GM18519 (cell line): ENCODE measurements at regions not wholly inside any gene's neighbourhood (a gene's known extent, or its start where the extent isn't known, plus 50 kb on each side); places are given as distances from the start of the nearest gene placed in this dataset.

ENCODE experiments used
- ATAC-seq: cut with Tn5 transposase; IDR thresholded peaks from one replicate; pipeline ENCODE4 v1.9.1; 2021; ENCODE audit warnings: mild to moderate bottlenecking, moderate library complexity; ENCODE audit not compliant: unreplicated experiment, low FRiP score

- ATAC-seq = no peak
Measured at GRCh38 chr4:42750856-42751255, 94.0 kb upstream of the ATP8A1 start.

GRCh38 chr4:42750091-42750490 is 93.2 kb upstream of the ATP8A1 start:
- peak; percentile 55 for ATAC-seq

GRCh38 chr4:42747971-42748370 is 91.1 kb upstream of the ATP8A1 start:
- no peak for ATAC-seq

DNA sequence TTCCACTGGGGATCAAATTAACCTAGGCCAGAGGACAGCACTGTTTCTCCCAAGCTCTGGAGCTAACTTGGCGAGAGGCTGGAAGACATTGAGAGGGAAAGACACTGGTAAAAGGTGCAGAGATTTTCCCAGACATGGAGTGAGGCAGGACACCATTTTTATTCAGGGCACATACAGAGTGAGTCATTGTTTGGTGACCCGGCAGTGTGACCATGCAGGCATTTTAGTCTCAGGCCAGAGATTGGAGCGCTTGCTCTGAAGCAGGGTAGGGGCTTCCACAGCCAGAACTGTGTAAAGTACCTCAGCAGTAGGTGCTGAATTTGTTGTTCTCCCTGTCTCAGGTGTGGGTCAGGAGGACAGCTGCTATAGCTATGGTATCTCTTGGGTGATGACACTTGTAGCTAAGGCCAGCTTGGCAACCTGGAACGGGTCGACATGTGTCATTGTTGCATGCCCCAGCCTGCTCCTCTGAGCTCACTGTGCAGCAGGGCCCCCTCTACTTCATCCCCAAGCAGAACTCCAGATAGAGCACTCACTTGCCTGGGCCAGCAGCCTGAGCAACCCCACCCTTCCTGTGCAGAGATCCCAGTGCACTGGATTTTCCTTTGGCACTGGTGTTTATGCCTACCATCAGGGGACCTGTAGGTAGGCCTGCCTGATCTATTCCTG is 79.8 kb upstream of the ATP8A1 start:
- ATAC-seq = no peak

- ATAC-seq = no peak
Measured at GRCh38 chr4:42733380-42733779, 76.5 kb upstream of the ATP8A1 start.

DNA sequence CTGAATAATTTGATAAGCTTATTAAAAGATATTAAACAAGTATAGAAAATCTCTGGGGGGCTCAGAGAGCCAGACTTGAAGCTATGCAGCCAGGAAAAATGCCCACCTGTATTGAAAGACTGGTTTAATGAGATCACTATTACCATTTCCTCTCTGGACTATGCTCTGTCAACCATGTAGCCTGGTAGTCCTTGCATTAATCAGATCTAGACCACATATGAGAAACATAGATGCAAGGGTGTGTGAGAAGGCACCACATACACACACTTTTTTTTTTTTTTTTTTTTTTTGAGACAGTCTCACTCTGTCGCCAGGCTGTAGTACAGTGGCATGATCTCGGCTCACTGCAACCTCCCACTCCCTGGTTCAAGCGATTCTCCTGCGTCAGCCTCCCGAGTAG is 75.9 kb upstream of the ATP8A1 start:
- ATAC-seq = no peak

DNA sequence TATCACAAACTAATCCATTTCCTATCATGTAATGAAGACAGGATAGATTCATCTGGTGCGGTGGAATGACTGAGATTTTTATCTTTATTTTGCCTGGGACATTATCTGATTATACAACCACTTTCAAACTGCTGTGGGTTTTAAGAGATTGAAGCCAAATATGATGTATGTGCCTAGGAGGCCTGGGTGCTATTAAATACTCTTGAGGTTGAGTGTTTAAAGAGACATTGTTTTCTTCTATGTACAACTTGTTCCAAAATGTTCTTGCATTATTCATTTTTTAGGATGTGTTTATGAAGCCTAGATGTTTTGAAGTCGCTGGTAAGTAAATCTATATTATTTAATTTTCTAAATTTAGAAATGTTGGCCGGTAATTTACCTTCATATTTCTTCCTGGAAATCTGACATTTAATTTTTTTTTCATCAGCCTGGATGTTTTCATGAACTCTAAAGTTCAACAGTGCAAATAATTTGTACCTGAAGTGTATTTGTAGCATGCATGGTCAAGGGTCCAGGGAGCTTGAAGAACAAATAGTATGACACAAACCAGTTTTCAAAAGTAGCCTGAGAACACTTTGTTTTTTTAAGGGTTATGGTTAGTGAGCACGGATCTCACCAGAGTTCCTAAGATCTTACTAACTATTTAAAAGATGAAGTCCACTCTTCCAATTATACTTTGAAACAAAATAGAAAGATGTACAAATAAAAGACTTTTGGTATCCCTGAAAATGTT is 72.8 kb upstream of the ATP8A1 start:
- ATAC-seq = no peak

- no peak for ATAC-seq
Measured at GRCh38 chr4:42724451-42724850, 67.5 kb upstream of the ATP8A1 start.

- no peak for ATAC-seq
Measured at GRCh38 chr4:42720533-42720932, 63.6 kb upstream of the ATP8A1 start.

DNA sequence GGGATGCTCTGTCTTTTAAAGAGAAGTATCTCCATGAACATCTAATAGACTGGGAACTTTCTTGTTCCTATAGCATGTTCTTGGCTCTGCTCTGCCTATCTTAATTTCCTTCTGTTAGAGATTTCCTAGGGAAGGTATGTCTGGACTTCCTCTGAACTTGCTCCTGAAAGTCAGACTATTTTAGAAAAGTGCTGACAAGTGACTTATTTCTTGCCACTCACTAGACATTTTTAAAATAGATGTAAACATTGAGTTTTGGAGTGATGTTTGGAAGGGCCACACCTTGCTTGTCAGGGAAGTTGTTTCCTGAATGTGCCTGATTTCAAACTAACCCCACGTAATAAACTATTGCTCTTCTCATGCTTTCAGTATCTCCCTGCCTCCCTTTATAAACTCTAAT is 62.4 kb upstream of the ATP8A1 start:
- ATAC-seq = no peak

GRCh38 chr4:42718336-42718735 is 61.4 kb upstream of the ATP8A1 start:
- ATAC-seq = no peak

DNA sequence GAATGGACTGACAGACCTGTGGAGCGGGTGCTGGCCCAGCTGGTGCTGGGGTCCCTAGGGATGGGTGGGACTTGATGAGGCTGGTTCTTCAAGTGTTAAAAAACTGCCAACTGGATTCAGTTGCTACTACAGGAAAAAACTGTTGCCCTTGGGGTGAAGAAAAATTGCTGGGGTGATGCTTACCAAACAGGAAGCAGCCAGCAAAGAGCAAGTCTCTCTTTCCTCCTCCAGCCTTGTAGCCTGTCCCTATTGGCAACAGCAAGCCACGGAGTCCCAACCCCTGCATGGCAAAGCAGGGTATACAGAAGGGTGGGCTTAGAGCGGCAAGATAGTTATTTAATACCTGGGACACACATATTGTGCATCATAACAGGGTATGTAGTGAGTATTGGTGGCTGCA is 60.1 kb upstream of the ATP8A1 start:
- no peak for ATAC-seq

DNA sequence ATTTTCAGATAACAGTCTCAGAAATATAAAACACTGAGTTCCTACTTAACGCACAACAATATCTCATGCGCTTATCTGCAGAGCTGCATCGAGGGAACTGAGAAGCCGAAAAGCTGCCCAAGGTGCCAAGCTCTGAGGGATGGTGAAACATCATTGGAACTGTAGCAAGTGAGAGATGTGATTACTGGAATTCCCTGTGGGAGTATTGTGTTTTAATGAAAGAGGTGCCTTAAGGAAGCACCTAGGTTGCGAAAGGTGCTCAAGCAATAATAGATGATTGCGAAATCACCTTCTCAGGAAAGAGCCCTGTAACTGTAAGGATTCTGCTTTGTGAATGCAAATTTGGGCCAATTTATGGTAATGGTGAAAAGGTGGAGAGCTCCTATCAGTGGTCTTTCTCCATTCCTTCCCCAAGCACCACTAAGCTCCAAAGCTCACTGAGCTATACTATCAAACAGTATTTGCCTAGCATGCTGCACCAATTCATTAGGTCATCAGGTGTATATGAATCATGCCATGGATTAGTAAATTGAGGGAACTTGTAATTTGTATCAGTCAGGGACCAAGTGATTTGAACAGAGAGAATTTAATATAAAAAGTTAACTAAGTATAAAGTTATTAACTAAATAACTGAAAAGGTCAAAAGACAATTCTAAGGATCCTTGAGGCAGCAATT is 59.0 kb upstream of the ATP8A1 start:
- no peak for ATAC-seq

DNA sequence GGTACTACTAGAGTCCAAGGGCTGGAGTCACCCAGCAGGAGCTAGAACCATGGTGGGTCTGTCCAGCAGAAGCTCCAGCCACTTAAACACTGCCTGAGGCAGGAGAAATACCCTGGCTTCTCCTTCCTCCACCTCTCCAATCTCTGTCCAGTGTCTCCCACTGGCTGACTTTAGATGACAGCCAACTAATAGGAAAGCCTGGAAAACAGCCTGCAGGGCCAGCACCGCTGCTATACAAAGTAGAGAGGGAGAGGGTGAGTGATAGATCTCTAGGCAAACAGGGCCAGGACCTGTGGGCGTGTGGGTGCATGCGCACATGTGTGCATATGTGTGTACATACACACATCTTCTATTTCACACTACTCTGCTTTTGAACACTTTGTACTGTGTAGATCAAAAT is 56.5 kb upstream of the ATP8A1 start:
- ATAC-seq = no peak

DNA sequence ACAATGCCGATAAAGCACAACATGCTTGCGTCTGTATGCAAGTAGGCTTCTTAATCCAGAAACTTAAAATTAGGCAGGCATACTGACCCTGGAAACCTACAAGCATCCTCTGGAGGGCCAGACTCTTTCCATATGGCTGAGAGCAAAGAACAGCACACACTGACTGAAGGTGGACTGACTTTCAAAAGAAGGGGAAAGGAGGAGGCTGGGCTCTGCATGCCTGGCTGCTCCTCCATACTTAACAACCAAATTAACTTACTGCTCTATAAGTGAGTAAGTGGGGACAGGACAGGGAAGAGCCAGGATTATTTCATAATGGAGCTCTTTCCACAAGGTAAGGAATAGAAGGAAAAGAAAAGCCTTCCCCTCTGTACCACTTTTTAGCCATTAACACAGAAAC is 55.9 kb upstream of the ATP8A1 start:
- ATAC-seq = no peak

DNA sequence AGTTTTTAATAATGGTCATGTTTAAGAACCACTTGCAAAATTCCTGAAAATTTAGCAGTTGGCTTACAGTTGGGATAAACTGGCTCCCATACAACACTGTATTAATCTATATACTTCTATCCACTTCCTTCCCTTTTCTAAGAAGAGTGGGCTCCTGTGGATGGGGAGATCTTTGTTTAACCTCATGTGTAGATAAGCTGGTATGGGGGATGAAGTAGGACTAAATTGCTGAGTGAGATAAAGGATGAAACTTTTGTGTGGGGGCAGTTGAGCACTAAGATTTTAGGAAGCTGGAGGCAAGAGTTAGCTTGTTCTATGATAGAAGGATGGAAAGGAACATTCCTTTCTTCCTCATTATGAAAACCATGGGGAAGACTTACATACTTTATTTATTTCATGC is 54.6 kb upstream of the ATP8A1 start:
- no peak for ATAC-seq

- ATAC-seq = no peak
Measured at GRCh38 chr4:42710761-42711160, 53.9 kb upstream of the ATP8A1 start.

GRCh38 chr4:42710329-42710728 is 53.4 kb upstream of the ATP8A1 start:
- no peak for ATAC-seq

- ATAC-seq = no peak
Measured at GRCh38 chr4:42709392-42710065, 52.6 kb upstream of the ATP8A1 start.

- ATAC-seq = no peak
Measured at GRCh38 chr4:42708625-42709024, 51.7 kb upstream of the ATP8A1 start.
